K562 (cell line): ENCODE measurements at regions not wholly inside any gene's neighbourhood (a gene's known extent, or its start where the extent isn't known, plus 50 kb on each side); places are given as distances from the start of the nearest gene placed in this dataset.

ENCODE experiments used
- ATAC-seq: fragments of 200-7000 bp; cut with Tn5 transposase; 3 replicates; pipeline ENCODE4 v1.9.1; 2020; ENCODE audit warnings: moderate library complexity
- BruUV-seq: library from RNA; stranded (reverse); fragments of 400-500 nt; replicated peaks from 2 replicates; lab custom pipeline; 2021; lab: Mats Ljungman, UMichigan
- CTCF ChIA-PET: fragments of 300-600 bp; formaldehyde crosslinking; extraction: SDS; loops from one replicate; lab custom pipeline; 2021; ENCODE audit warnings: low intra/inter-chr PET ratio; lab: Yijun Ruan, JAX
- POLR2A ChIA-PET: fragments of 300-600, 350-650 bp; sonication (Branson Sonifier 250); formaldehyde crosslinking; extraction: SDS; loops from one replicate; lab custom pipeline; 2021; ENCODE audit warnings: antibody characterized with exemption, inconsistent platforms; lab: Yijun Ruan, JAX
- DNase-seq, 4 experiments: peaks; one replicate each; pipeline versions ENCODE4 v3.0.0 to v3.0.0-alpha.2; 2011 to 2018; ENCODE audit warnings: low spot score in 3 of 4, mixed read lengths in 3 of 4; ENCODE audit errors: extremely low read depth in 1 of 4
- FAIRE-seq: peaks from 2 replicates; lab custom pipeline; 2011; peaks lifted over from hg19 to GRCh38; lab: Jason Lieb, UNC
- H2AFZ ChIP-seq: 2 replicates; pipeline ENCODE4 v1.6.0; 2011; ENCODE audit warnings: low read depth, low read length, control low read depth, inconsistent platforms
- H3K27ac ChIP-seq: fragments of 200-600 bp; 3 replicates; pipeline ENCODE4 v1.8.0; 2011; ENCODE audit warnings: low read depth, mild to moderate bottlenecking, control low read depth, inconsistent platforms, low read length, moderate library complexity, mixed read lengths; ENCODE audit errors: extremely low read depth
- H3K27me3 ChIP-seq, 2 experiments: fragments of 300-600 bp in 1 of 2; 2 replicates in 1 of 2; 3 replicates in 1 of 2; pipeline versions ENCODE4 v1.6.0 to v1.8.0; 2011; ENCODE audit warnings: inconsistent platforms in 2 of 2, low read length in 2 of 2, mild to moderate bottlenecking in 1 of 2, mixed read lengths in 1 of 2, moderate library complexity in 1 of 2; ENCODE audit not compliant: control insufficient read depth in 2 of 2, insufficient read depth in 2 of 2
- H3K36me3 ChIP-seq: fragments of 300-600 bp; 3 replicates; pipeline ENCODE4 v1.8.0; 2011; ENCODE audit warnings: mild to moderate bottlenecking, low read length, inconsistent platforms; ENCODE audit not compliant: control insufficient read depth, insufficient read depth
- H3K4me1 ChIP-seq, 2 experiments: fragments of 200-600 bp in 1 of 2; replicated peaks in 1 of 2; 2 replicates in 1 of 2; 3 replicates in 1 of 2; pipeline versions ENCODE4 v1.5.1 to v1.8.0; 2011; ENCODE audit warnings: inconsistent platforms in 2 of 2, low read length in 2 of 2, mild to moderate bottlenecking in 1 of 2, mixed read lengths in 1 of 2, moderate library complexity in 1 of 2; ENCODE audit not compliant: control insufficient read depth in 2 of 2, insufficient read depth in 2 of 2
- H3K4me2 ChIP-seq: 2 replicates; pipeline ENCODE4 v1.6.1; 2011; ENCODE audit warnings: low read length, control low read depth, inconsistent platforms, mixed read lengths; ENCODE audit not compliant: insufficient read depth
- H3K4me3 ChIP-seq: fragments of 200-600 bp; sonication (generic), shearing (Covaris generic); 2 replicates; pipeline ENCODE4 v1.5.1; 2016; ENCODE audit warnings: control low read depth, inconsistent platforms
- H3K79me2 ChIP-seq: fragments of 200-600 bp; 3 replicates; pipeline ENCODE4 v1.8.0; 2011; ENCODE audit warnings: low read length, inconsistent platforms; ENCODE audit not compliant: control insufficient read depth, insufficient read depth
- H3K9ac ChIP-seq, 2 experiments: 2 replicates each; pipeline versions ENCODE4 v1.6.0 to v1.6.1; 2011; ENCODE audit warnings: low read depth in 2 of 2, low read length in 2 of 2, control low read depth in 1 of 2, inconsistent platforms in 1 of 2, mild to moderate bottlenecking in 1 of 2, mixed read lengths in 1 of 2; ENCODE audit not compliant: insufficient read depth in 1 of 2
- H3K9me1 ChIP-seq: one replicate; pipeline ENCODE4 v1.6.0; 2011; ENCODE audit warnings: inconsistent platforms, mild to moderate bottlenecking, low read length, moderate library complexity; ENCODE audit not compliant: control insufficient read depth, insufficient read depth
- H3K9me3 ChIP-seq: replicated peaks from 2 replicates; pipeline ENCODE4 v1.5.1; 2011; ENCODE audit warnings: low read depth, low read length, inconsistent platforms; ENCODE audit not compliant: control insufficient read depth, insufficient read depth
- H4K20me1 ChIP-seq: replicated peaks from 2 replicates; pipeline ENCODE4 v1.6.1; 2011; ENCODE audit warnings: low read length, inconsistent platforms, mixed read lengths; ENCODE audit not compliant: control insufficient read depth, insufficient read depth
- COPS2 ChIP-seq: fragments of 450-650 bp; conservative IDR thresholded peaks from 2 replicates; pipeline ENCODE4 v1.6.1; 2016; ENCODE audit warnings: mild to moderate bottlenecking, moderate library complexity
- GABPB1 ChIP-seq: sonication (generic); formaldehyde crosslinking; IDR thresholded peaks from 2 replicates; pipeline ENCODE4 v1.8.0; 2022; ENCODE audit warnings: mild to moderate bottlenecking, missing genetic modification reagents
- HIVEP1 ChIP-seq: fragments of 250-450 bp; sonication (Bioruptor Pico); IDR thresholded peaks from 2 replicates; pipeline ENCODE4 v1.4.0; 2020; ENCODE audit warnings: mild to moderate bottlenecking
- KLF16 ChIP-seq: IDR thresholded peaks from 2 replicates; pipeline ENCODE4 v1.6.1; 2016; ENCODE audit warnings: antibody characterized with exemption
- MEIS2 ChIP-seq: fragments of 450-650 bp; IDR thresholded peaks from 2 replicates; pipeline ENCODE4 v1.6.1; 2014; ENCODE audit warnings: mild to moderate bottlenecking; ENCODE audit not compliant: partially characterized antibody
- NFIX ChIP-seq: fragments of 250-450 bp; sonication (Bioruptor Pico); IDR thresholded peaks from 2 replicates; pipeline ENCODE4 v1.4.0; 2020; ENCODE audit warnings: low read depth, mild to moderate bottlenecking, moderate library complexity
- NR2F6 ChIP-seq: fragments of 450-650 bp; formaldehyde crosslinking; IDR thresholded peaks from 2 replicates; pipeline ENCODE4 v1.4.0; 2020; ENCODE audit warnings: mild to moderate bottlenecking
- SMAD1 ChIP-seq: fragments of 150-350 bp; IDR thresholded peaks from 2 replicates; pipeline ENCODE4 v1.6.1; 2014; ENCODE audit warnings: low read length, low read depth; ENCODE audit not compliant: partially characterized antibody
- SMC3 ChIP-seq: conservative IDR thresholded peaks from 2 replicates; pipeline ENCODE4 v1.6.1; 2011; ENCODE audit warnings: low read depth, low read length, improper control_type of control experiment; ENCODE audit not compliant: insufficient read depth
- TBP ChIP-seq: optimal IDR thresholded peaks from 2 replicates; pipeline ENCODE3; 2011; ENCODE audit warnings: low read depth, low read length, improper control_type of control experiment
- ZNF551 ChIP-seq: fragments of 250-450 bp; sonication (Bioruptor Pico); IDR thresholded peaks from 2 replicates; pipeline ENCODE4 v1.5.0; 2021; ENCODE audit warnings: mild to moderate bottlenecking, moderate library complexity
- ZNF57 ChIP-seq: fragments of 450-650 bp; formaldehyde crosslinking; IDR thresholded peaks from 2 replicates; pipeline ENCODE4 v1.4.0; 2020; ENCODE audit warnings: mild to moderate bottlenecking, moderate library complexity
- WGBS: fragments of 100-300 bp; shearing (Covaris generic); methylation state at CpG from one replicate; pipeline ENCODE4 v1.1.6; 2016; ENCODE audit warnings: low coverage, mixed read lengths; ENCODE audit not compliant: insufficient coverage; ENCODE audit errors: missing lambda C conversion rate; 5-methylcytosine and 5-hydroxymethylcytosine counted together
- in situ Hi-C: fragments of 300-500 bp; cut with MboI; formaldehyde crosslinking; loops from 4 replicates; pipeline ENCODE4 v1.15.0; 2018; ENCODE audit warnings: inconsistent platforms, mixed read lengths
- intact Hi-C: fragments of 100-400 bp; cut with micrococcal nuclease; formaldehyde crosslinking; loops from 2 replicates; pipeline ENCODE4 v1.14.2; 2022
- TF ChIP-seq, protein P1 (sequence below): sonication (generic); formaldehyde crosslinking; IDR thresholded peaks from 2 replicates; pipeline ENCODE4 v1.9.0; 2022; ENCODE audit warnings: mild to moderate bottlenecking, missing genetic modification reagents
- TF ChIP-seq, protein P2 (sequence below): conservative IDR thresholded peaks from 2 replicates; pipeline ENCODE4 v1.6.1; 2011; ENCODE audit warnings: low read depth, mild to moderate bottlenecking, low read length; ENCODE audit not compliant: control insufficient read depth
- TF ChIP-seq, protein P3 (sequence below): sonication (generic); formaldehyde crosslinking; IDR thresholded peaks from 2 replicates; pipeline ENCODE4 v1.8.1; 2023; ENCODE audit warnings: mild to moderate bottlenecking, missing genetic modification reagents
- TF ChIP-seq, protein P4 (sequence below): sonication (generic); formaldehyde crosslinking; IDR thresholded peaks from 2 replicates; pipeline ENCODE4 v1.8.0; 2022; ENCODE audit warnings: mild to moderate bottlenecking, missing genetic modification reagents

DNA sequence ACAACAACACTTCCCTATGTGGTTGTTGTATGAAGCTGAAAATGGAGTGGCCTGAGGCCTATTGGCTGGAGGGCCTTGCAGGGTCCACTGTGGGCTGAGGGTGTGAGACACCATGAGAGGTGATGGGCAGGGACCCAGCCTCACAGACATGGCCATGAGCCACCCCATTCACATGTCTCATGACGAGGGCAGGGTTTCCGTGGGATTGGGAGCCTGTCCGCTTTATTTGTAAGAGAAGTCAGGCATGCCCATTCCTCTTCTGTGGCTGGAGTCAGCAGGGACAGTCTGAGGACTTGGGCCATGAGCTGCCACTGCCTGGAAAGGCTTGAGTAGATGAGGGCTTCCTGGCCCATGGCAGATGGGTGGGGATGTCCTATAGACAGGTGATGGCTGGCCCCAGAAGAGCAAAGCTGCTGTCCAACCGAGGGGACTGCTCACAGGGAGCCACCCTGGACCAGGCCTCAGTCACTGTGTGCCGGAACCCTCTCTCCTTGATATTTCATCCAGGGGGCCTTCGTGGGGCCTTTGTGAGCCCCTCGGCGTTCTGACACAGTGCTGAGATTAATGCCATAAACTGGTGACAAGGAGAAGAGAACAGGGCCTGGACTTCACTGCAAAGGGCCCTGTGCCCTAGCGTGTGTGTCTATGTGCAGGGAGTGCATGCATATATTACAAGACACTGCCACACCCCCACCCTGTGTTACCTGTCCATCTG, 971.9 kb downstream of the BRD1 start:
- Histone ChIP-seq H2AFZ (no peak overlapping the region), H3K27me3 (no peaks in the 10 kb centered on the region; a peak in 1 of 5 replicates), H3K4me1 (no peaks in the 10 kb centered on the region), H3K79me2 (no peaks in the 10 kb centered on the region), H4K20me1 (no peaks in the 10 kb centered on the region; the same call in 1 of the 2 replicates), H3K9me1 (no peaks in the 10 kb centered on the region), H3K27ac (no peak overlapping the region), H3K9ac (no peak overlapping the region), H3K4me2 (no peak overlapping the region), H3K4me3 (no peak overlapping the region), H3K9me3 (no peaks in the 10 kb centered on the region), H3K36me3 (no peaks in the 10 kb centered on the region)
- no TSS peak for BruUV-seq
- ChIA-PET CTCF (no interaction called here), POLR2A (no interaction called here)
- TF ChIP-seq COPS2 (no peak), NR2F6 (CRISPR knock-in tag) (no peak), NFIX (CRISPR knock-in tag) (no peak), SMAD1 (no peak), ZNF551 (CRISPR knock-in tag) (no peak), KLF16 (no peak), SMC3 (no peak), TBP (no peak), GABPB1 (no peak), MEIS2 (no peak), ZNF57 (CRISPR knock-in tag) (no peak), HIVEP1 (CRISPR knock-in tag) (no peak)
- TF ChIP-seq, protein P1, sequence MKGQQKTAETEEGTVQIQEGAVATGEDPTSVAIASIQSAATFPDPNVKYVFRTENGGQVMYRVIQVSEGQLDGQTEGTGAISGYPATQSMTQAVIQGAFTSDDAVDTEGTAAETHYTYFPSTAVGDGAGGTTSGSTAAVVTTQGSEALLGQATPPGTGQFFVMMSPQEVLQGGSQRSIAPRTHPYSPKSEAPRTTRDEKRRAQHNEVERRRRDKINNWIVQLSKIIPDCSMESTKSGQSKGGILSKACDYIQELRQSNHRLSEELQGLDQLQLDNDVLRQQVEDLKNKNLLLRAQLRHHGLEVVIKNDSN (CRISPR knock-in tag), result no peak
- TF ChIP-seq, protein P2, sequence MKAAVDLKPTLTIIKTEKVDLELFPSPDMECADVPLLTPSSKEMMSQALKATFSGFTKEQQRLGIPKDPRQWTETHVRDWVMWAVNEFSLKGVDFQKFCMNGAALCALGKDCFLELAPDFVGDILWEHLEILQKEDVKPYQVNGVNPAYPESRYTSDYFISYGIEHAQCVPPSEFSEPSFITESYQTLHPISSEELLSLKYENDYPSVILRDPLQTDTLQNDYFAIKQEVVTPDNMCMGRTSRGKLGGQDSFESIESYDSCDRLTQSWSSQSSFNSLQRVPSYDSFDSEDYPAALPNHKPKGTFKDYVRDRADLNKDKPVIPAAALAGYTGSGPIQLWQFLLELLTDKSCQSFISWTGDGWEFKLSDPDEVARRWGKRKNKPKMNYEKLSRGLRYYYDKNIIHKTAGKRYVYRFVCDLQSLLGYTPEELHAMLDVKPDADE, result no peak
- TF ChIP-seq, protein P3, sequence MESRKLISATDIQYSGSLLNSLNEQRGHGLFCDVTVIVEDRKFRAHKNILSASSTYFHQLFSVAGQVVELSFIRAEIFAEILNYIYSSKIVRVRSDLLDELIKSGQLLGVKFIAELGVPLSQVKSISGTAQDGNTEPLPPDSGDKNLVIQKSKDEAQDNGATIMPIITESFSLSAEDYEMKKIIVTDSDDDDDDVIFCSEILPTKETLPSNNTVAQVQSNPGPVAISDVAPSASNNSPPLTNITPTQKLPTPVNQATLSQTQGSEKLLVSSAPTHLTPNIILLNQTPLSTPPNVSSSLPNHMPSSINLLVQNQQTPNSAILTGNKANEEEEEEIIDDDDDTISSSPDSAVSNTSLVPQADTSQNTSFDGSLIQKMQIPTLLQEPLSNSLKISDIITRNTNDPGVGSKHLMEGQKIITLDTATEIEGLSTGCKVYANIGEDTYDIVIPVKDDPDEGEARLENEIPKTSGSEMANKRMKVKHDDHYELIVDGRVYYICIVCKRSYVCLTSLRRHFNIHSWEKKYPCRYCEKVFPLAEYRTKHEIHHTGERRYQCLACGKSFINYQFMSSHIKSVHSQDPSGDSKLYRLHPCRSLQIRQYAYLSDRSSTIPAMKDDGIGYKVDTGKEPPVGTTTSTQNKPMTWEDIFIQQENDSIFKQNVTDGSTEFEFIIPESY, result no peak
- TF ChIP-seq, protein P4, sequence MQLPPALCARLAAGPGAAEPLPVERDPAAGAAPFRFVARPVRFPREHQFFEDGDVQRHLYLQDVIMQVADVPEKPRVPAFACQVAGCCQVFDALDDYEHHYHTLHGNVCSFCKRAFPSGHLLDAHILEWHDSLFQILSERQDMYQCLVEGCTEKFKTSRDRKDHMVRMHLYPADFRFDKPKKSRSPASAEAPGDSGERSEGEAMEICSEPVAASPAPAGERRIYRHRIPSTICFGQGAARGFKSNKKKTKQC, result no peak
- no peak for DNase-seq
- 3% methylated on average over 5 of the region's 9 CpGs for WGBS
- ATAC-seq, result no peak
- intact Hi-C loops (no loop called here), in situ Hi-C loops (no loop called here)
- no peak for FAIRE-seq
